GM12878 (cell line): ENCODE measurements at regions not wholly inside any gene's neighbourhood (a gene's known extent, or its start where the extent isn't known, plus 50 kb on each side); places are given as distances from the start of the nearest gene placed in this dataset.

Experiments
- ATAC-seq: fragments of 200-7000 bp; cut with Tn5 transposase; 3 replicates; pipeline ENCODE4 v1.9.1; 2020; ENCODE audit warnings: mild to moderate bottlenecking, moderate library complexity
- BruUV-seq: library from RNA; stranded (reverse); fragments of 400-500 nt; replicated peaks from 2 replicates; lab custom pipeline; 2021; lab: Mats Ljungman, UMichigan
- CTCF ChIA-PET: fragments of 300-600 bp; sonication (Branson Sonifier 250); formaldehyde crosslinking; extraction: SDS; loops from one replicate; lab custom pipeline; 2021; ENCODE audit warnings: inconsistent platforms; lab: Yijun Ruan, JAX
- POLR2A ChIA-PET: fragments of 350-600 bp; formaldehyde crosslinking; extraction: SDS; loops from one replicate; lab custom pipeline; 2021; ENCODE audit warnings: inconsistent platforms; lab: Charles Lee
- RAD21 ChIA-PET: fragments of 300-600 bp; sonication (Branson Sonifier 250); formaldehyde crosslinking; loops from one replicate; lab custom pipeline; 2023; ENCODE audit warnings: antibody characterized with exemption; ENCODE audit not compliant: unreplicated experiment; lab: Charles Lee
- SMC1A ChIA-PET: fragments of 300-600 bp; sonication (Branson Sonifier 250); formaldehyde crosslinking; loops from one replicate; lab custom pipeline; 2023; ENCODE audit not compliant: unreplicated experiment, uncharacterized antibody; lab: Charles Lee
- DNase-seq: peaks from one replicate; pipeline ENCODE4 v3.0.0-alpha.2; 2011; ENCODE audit warnings: low read depth, low spot score
- FAIRE-seq: peaks from 3 replicates; lab custom pipeline; 2011; peaks lifted over from hg19 to GRCh38; lab: Jason Lieb, UNC
- H2AFZ ChIP-seq: 2 replicates; pipeline ENCODE4 v1.6.0; 2011; ENCODE audit warnings: low read depth, low read length, control low read depth; ENCODE audit not compliant: control insufficient read depth
- H3K27ac ChIP-seq: 2 replicates; pipeline ENCODE4 v1.5.1; 2011; ENCODE audit warnings: control low read depth; ENCODE audit not compliant: control insufficient read depth, insufficient read depth
- H3K27me3 ChIP-seq, 2 experiments: replicated peaks in 1 of 2; 2 replicates each; pipeline versions ENCODE4 v1.6.0 to v1.6.1; 2011; ENCODE audit warnings: low read length in 1 of 2; ENCODE audit not compliant: control insufficient read depth in 2 of 2, insufficient read depth in 2 of 2
- H3K36me3 ChIP-seq, 2 experiments: 2 replicates each; pipeline ENCODE4 v1.5.1; 2011; ENCODE audit warnings: low read length in 1 of 2; ENCODE audit not compliant: control insufficient read depth in 2 of 2, insufficient read depth in 2 of 2
- H3K4me1 ChIP-seq: 2 replicates; pipeline ENCODE4 v1.6.1; 2011; ENCODE audit warnings: mild to moderate bottlenecking, low read length, moderate library complexity, mixed read lengths; ENCODE audit not compliant: control insufficient read depth, insufficient read depth
- H3K4me2 ChIP-seq: 2 replicates; pipeline ENCODE4 v1.6.0; 2011; ENCODE audit warnings: control low read depth; ENCODE audit not compliant: control insufficient read depth, insufficient read depth
- H3K4me3 ChIP-seq: fragments of 200-600 bp; sonication (generic); 2 replicates; pipeline ENCODE4 v1.5.1; 2016
- H3K79me2 ChIP-seq: 2 replicates; pipeline ENCODE4 v1.6.0; 2011; ENCODE audit warnings: low read length; ENCODE audit not compliant: control insufficient read depth, insufficient read depth
- H3K9ac ChIP-seq: 2 replicates; pipeline ENCODE4 v1.8.0; 2011; ENCODE audit warnings: low read length, control low read depth, mixed read lengths; ENCODE audit not compliant: control insufficient read depth, insufficient read depth
- H3K9me3 ChIP-seq: replicated peaks from 3 replicates; pipeline ENCODE4 v1.5.1; 2011; ENCODE audit warnings: mild to moderate bottlenecking, low read length; ENCODE audit not compliant: control insufficient read depth, insufficient read depth
- H4K20me1 ChIP-seq: 2 replicates; pipeline ENCODE4 v1.6.0; 2011; ENCODE audit not compliant: control insufficient read depth, insufficient read depth
- CBX5 ChIP-seq: sonication (generic); IDR thresholded peaks from 2 replicates; pipeline ENCODE4 v1.6.1; 2016; ENCODE audit warnings: low read depth, moderate library complexity, mild to moderate bottlenecking, inconsistent platforms
- DPF2 ChIP-seq: fragments of 450-650 bp; IDR thresholded peaks from 2 replicates; pipeline ENCODE4 v1.6.1; 2017; ENCODE audit warnings: mild to moderate bottlenecking
- NR2C1 ChIP-seq: fragments of 450-650 bp; IDR thresholded peaks from 2 replicates; pipeline ENCODE4 v1.6.1; 2017; ENCODE audit warnings: antibody characterized with exemption, mild to moderate bottlenecking, moderate library complexity
- RFX5 ChIP-seq: IDR thresholded peaks from 2 replicates; pipeline ENCODE4 v1.6.1; 2011; ENCODE audit warnings: low read depth, low read length, improper control_type of control experiment
- RUNX3 ChIP-seq: IDR thresholded peaks from 2 replicates; pipeline ENCODE4 v1.6.1; 2012; ENCODE audit warnings: low read length, inconsistent platforms
- WGBS: methylation state at CpG from one replicate; pipeline ENCODE4 v1.1.6; 2016; ENCODE audit warnings: low lambda C conversion rate; ENCODE audit not compliant: insufficient replicate concordance, insufficient coverage; ENCODE audit errors: missing lambda C conversion rate; 5-methylcytosine and 5-hydroxymethylcytosine counted together
- in situ Hi-C: fragments of 300-500 bp; cut with MboI; formaldehyde crosslinking; loops from 9 replicates; pipeline ENCODE4 v1.14.3; 2018; ENCODE audit warnings: mixed read lengths
- intact Hi-C: fragments of 100-400 bp; cut with micrococcal nuclease; formaldehyde crosslinking; loops from one replicate; pipeline ENCODE4 v1.14.2; 2022; ENCODE audit not compliant: unreplicated experiment

GRCh38 chr12:88922816-88923215, 342.5 kb upstream of the KITLG start:
- FAIRE-seq (no peak), DNase-seq (no peak), ATAC-seq (no peak)
- H3K27me3 ChIP-seq, result no peaks in the 10 kb centered on the region
- ChIA-PET SMC1A (interaction anchor here (1.2 to 1.9 kb wide), 4 partner anchors 8 to 273 kb away, joined by 3 to 5 read pairs (median 3); no protein-coding TSS in a partner anchor), CTCF (interaction anchor here (1.2 kb wide), 1 partner anchor 65 kb away, joined by 3 read pairs; no protein-coding TSS in a partner anchor), RAD21 (no interaction called here), POLR2A (no interaction called here)
- no peak overlapping the region for H3K4me2 ChIP-seq
- H3K27ac ChIP-seq, result no peak overlapping the region
- in situ Hi-C loops, result no loop called here
- TF ChIP-seq RUNX3 (no peak), DPF2 (no peak), NR2C1 (no peak)
- H3K4me3 ChIP-seq, result no peak overlapping the region
- intact Hi-C loops, result no loop called here
- H4K20me1 ChIP-seq, result no peaks in the 10 kb centered on the region
- H3K79me2 ChIP-seq, result no peaks in the 10 kb centered on the region
- no peaks in the 10 kb centered on the region for H3K36me3 ChIP-seq
- no peak overlapping the region for H3K9ac ChIP-seq
- BruUV-seq, result no TSS peak
- no peak overlapping the region for H2AFZ ChIP-seq
- WGBS, result 0% methylated on average over 1 of the region's 1 CpG
- H3K9me3 ChIP-seq, result no peaks in the 10 kb centered on the region
- no peaks in the 10 kb centered on the region for H3K4me1 ChIP-seq

DNA sequence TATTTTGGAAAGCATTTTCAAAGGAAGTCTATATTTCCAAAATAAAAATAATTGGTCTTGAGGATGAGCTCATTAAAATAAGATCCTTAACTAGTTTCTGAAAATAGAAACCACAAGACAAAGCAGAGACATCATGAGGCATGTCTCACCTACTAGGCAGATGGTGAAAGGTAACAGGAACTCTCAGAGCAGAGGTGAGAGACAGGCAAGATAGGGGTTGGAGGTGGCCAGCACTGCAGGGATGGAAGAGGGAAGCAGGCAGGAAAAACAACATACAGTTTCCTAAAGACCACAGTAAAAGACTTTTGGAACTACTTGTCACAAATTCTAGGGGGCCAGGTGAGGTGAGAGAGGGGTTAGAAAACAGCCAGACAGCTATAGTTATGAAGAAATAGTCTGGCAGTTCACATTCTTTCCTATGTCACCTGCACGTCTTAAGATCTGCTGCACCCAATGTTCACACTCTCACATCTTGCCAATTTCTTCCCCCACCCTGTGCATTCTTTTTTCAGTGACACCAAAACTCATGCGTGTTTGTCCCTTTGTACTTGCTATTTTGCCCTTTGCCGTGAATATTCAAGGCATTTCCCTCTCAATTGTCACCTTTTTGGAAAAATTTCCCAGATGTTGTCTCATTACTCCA, 341.7 kb upstream of the KITLG start:
- SMC1A ChIA-PET, result interaction anchor here (0.8 to 1.9 kb wide), 5 partner anchors 9 to 272 kb away, joined by 3 to 5 read pairs (median 3); no protein-coding TSS in a partner anchor
- BruUV-seq, result no TSS peak

More for the DNA sequence above, 341.7 kb upstream of the KITLG start:
- Histone ChIP-seq H3K9me3 (no peaks in the 10 kb centered on the region), H3K27me3 (no peaks in the 10 kb centered on the region), H3K4me1 (no peaks in the 10 kb centered on the region), H4K20me1 (no peaks in the 10 kb centered on the region), H2AFZ (no peak overlapping the region), H3K9ac (no peak overlapping the region), H3K79me2 (no peaks in the 10 kb centered on the region), H3K4me2 (no peak overlapping the region), H3K27ac (no peak overlapping the region), H3K4me3 (no peak overlapping the region), H3K36me3 (no peaks in the 10 kb centered on the region)
- WGBS, result 27% methylated on average over 3 of the region's 3 CpGs
- ChIA-PET CTCF (interaction anchor here (1.2 kb wide), 1 partner anchor 64 kb away, joined by 3 read pairs; no protein-coding TSS in a partner anchor), POLR2A (interaction anchor here (0.6 kb wide), 1 partner anchor 789 kb away, joined by 3 read pairs; no protein-coding TSS in a partner anchor), RAD21 (no interaction called here)
- peak; percentile 58; the same call in 2 of the 3 replicates for ATAC-seq
- DNase-seq, result no peak
- FAIRE-seq, result no peak
- TF ChIP-seq RFX5 (no peak), CBX5 (no peak)
- intact Hi-C loops, result no loop called here
- in situ Hi-C loops, result no loop called here
